K562 (cell line): ENCODE measurements at regions not wholly inside any gene's neighbourhood (a gene's known extent, or its start where the extent isn't known, plus 50 kb on each side); places are given as distances from the start of the nearest gene placed in this dataset.

Experiments
- ARID3B ChIP-seq: fragments of 250-450 bp; sonication (Bioruptor Pico); IDR thresholded peaks from 2 replicates; pipeline ENCODE4 v1.4.0; 2020; ENCODE audit warnings: borderline replicate concordance
- HNRNPUL1 ChIP-seq: fragments of 200-400 bp; formaldehyde crosslinking; IDR thresholded peaks from 2 replicates; pipeline ENCODE4 v1.6.1; 2017; ENCODE audit warnings: low read length
- ID3 ChIP-seq, 2 experiments: fragments of 250-450 bp in 1 of 2; fragments of 450-650 bp in 1 of 2; sonication (Bioruptor Pico) in 1 of 2; IDR thresholded peaks; 2 replicates each; pipeline versions ENCODE4 v1.6.1 to v1.8.0; 2016 to 2021; ENCODE audit warnings: mild to moderate bottlenecking in 2 of 2, moderate library complexity in 2 of 2, missing compliant biosample characterization in 1 of 2, missing genetic modification characterization in 1 of 2
- NFE2L1 ChIP-seq: fragments of 450-650 bp; IDR thresholded peaks from 2 replicates; pipeline ENCODE4 v1.6.1; 2016; ENCODE audit warnings: missing genetic modification characterization, low read depth, mild to moderate bottlenecking, missing compliant biosample characterization, moderate library complexity, borderline replicate concordance
- NRF1 ChIP-seq, 2 experiments: fragments of 450-650 bp; IDR thresholded peaks in 1 of 2; conservative IDR thresholded peaks in 1 of 2; 2 replicates each; pipeline ENCODE4 v1.6.1; 2014; ENCODE audit warnings: mild to moderate bottlenecking in 2 of 2
- POLR2A ChIP-seq: fragments of 450-650 bp; conservative IDR thresholded peaks from 2 replicates; pipeline ENCODE4 v1.6.1; 2016

GRCh38 chr5:75948438-75948837 is 134.7 kb upstream of the SV2C start:
- no peak for TF ChIP-seq ID3 (CRISPR knock-in tag; IDR thresholded peaks at IDR 0.05)
- TF ChIP-seq ID3 (tag; IDR thresholded peaks at IDR 0.05): no peak
- no peak for TF ChIP-seq POLR2A
- no peak for TF ChIP-seq HNRNPUL1
- TF ChIP-seq NRF1 (conservative IDR thresholded peaks at IDR 0.05 in 1 of 2, IDR thresholded peaks at IDR 0.05 in 1 of 2): no peak
- no peak for TF ChIP-seq ARID3B (CRISPR knock-in tag)
- no peak for TF ChIP-seq NFE2L1 (tag)
